ENCODE measurements at regions not wholly inside any gene's neighbourhood (a gene's known extent, or its start where the extent isn't known, plus 50 kb on each side); places are given as distances from the start of the nearest gene placed in this dataset.

DNA sequence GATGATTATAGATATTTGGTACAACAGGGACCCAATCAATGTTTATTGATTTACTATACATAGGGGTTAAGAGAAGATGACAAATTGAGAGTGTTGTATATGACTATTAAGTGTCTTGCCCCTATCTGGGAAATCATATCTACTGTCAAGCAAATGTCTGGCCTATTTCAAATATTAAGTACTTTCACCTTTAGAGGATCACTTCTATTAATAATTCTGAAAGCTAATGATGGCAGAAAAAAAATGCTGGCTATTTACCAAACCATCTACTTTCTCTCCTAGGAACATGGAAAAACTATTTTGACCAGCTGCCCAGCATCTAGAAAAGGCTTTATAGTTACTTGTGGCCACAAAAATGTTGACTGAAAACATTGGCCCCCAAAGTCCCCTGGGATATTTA lies 632.3 kb upstream of the ZNF385D start:
- POLR2A ChIA-PET: no interaction called here
- ATAC-seq (no peak), DNase-seq (ENCODE audit: low read depth, low spot score) (no peak)

DNA sequence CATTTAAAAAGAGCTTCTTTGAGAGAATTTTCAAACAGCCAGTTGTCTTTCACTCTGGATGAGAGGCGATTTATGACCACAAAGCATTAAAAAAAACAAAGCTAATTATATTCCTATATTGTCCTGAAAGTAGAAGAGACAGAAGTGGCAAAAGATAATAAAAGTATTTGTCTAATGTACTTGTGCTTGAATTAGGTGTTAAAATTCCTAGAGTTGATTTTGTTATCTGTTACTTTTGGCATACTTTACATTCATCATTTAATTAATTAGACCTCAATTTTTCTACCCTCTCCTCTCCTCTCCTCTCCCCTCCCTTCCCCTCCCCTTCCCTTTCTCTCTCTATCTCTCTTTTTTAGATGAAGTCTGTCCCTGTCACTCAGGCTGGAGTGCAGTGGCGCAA lies 635.1 kb upstream of the ZNF385D start:
- H3K36me3 ChIP-seq (ENCODE audit: control insufficient read depth in 1 of 2, insufficient read depth in 2 of 2, low read length in 2 of 2): no peaks in the 10 kb centered on the region
- DNase-seq (ENCODE audit: low read depth, low spot score): no peak
- no TSS peak for BruUV-seq (replicated peaks)

More for the DNA sequence above, 632.3 kb upstream of the ZNF385D start:
- no peaks in the 10 kb centered on the region for H3K79me2 ChIP-seq (ENCODE audit: insufficient read depth, low read length)
- H3K4me1 ChIP-seq (ENCODE audit: control insufficient read depth in 1 of 2, insufficient read depth in 2 of 2, low read length in 2 of 2): no peaks in the 10 kb centered on the region
- H2AFZ ChIP-seq (ENCODE audit: low read depth, low read length, poor library complexity, severe bottlenecking): no peak overlapping the region
- ChIA-PET CTCF (no interaction called here), RAD21 (ENCODE audit: low non-redundant PET in 1 of 2, low total read pairs in 2 of 2, uncharacterized antibody in 2 of 2, unreplicated experiment in 2 of 2) (no interaction called here)
- H3K4me2 ChIP-seq (ENCODE audit: low read length): no peak overlapping the region
- BruUV-seq (replicated peaks): no TSS peak
- H3K27me3 ChIP-seq (ENCODE audit: insufficient read depth, low read length): no peaks in the 10 kb centered on the region
- no peak overlapping the region for H3K27ac ChIP-seq (ENCODE audit: low read depth, low read length)
- intact Hi-C loops (cut with micrococcal nuclease): no loop called here
- TF ChIP-seq CBX3 (IDR thresholded peaks at IDR 0.05; ENCODE audit: low read depth): no peak
- TF ChIP-seq ELF1 (IDR thresholded peaks at IDR 0.05; ENCODE audit: borderline replicate concordance, low read depth): no peak
- TF ChIP-seq, protein P1, sequence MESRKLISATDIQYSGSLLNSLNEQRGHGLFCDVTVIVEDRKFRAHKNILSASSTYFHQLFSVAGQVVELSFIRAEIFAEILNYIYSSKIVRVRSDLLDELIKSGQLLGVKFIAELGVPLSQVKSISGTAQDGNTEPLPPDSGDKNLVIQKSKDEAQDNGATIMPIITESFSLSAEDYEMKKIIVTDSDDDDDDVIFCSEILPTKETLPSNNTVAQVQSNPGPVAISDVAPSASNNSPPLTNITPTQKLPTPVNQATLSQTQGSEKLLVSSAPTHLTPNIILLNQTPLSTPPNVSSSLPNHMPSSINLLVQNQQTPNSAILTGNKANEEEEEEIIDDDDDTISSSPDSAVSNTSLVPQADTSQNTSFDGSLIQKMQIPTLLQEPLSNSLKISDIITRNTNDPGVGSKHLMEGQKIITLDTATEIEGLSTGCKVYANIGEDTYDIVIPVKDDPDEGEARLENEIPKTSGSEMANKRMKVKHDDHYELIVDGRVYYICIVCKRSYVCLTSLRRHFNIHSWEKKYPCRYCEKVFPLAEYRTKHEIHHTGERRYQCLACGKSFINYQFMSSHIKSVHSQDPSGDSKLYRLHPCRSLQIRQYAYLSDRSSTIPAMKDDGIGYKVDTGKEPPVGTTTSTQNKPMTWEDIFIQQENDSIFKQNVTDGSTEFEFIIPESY (IDR thresholded peaks at IDR 0.05; ENCODE audit: extremely low read depth, insufficient replicate concordance, low read length): no peak
- TF ChIP-seq SP1 (IDR thresholded peaks at IDR 0.05; ENCODE audit: low read depth): no peak
- no peak for TF ChIP-seq TCF7L2 (IDR thresholded peaks at IDR 0.05; ENCODE audit: borderline replicate concordance, extremely low read depth, insufficient read depth, insufficient read length)
- no peak for TF ChIP-seq POLR2AphosphoS5 (IDR thresholded peaks at IDR 0.05; ENCODE audit: low read depth, low read length)
- no peak for TF ChIP-seq EZH2phosphoT487 (IDR thresholded peaks at IDR 0.05; ENCODE audit: borderline replicate concordance)
- TF ChIP-seq POLR2A (IDR thresholded peaks at IDR 0.05; ENCODE audit: borderline replicate concordance, extremely low read depth, insufficient read depth, insufficient read length): no peak
- no peak for TF ChIP-seq EZH2 (IDR thresholded peaks at IDR 0.05)
- no peak for TF ChIP-seq JUND (IDR thresholded peaks at IDR 0.05)
- TF ChIP-seq, protein P2, sequence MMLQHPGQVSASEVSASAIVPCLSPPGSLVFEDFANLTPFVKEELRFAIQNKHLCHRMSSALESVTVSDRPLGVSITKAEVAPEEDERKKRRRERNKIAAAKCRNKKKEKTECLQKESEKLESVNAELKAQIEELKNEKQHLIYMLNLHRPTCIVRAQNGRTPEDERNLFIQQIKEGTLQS (IDR thresholded peaks at IDR 0.05): no peak
- no peak for TF ChIP-seq YY1 (IDR thresholded peaks at IDR 0.05; ENCODE audit: extremely low read depth, insufficient replicate concordance, low read depth, low read length)
- H3K4me3 ChIP-seq (replicated peaks in 1 of 2; ENCODE audit: low read depth in 1 of 2, low read length in 2 of 2): no peak overlapping the region
- H3K9ac ChIP-seq (ENCODE audit: low read length): no peak overlapping the region
- no peaks in the 10 kb centered on the region for H4K20me1 ChIP-seq (ENCODE audit: insufficient read depth)
- no peaks in the 10 kb centered on the region for H3K36me3 ChIP-seq (ENCODE audit: control insufficient read depth in 1 of 2, insufficient read depth in 2 of 2, low read length in 2 of 2)
- H3K9me2 ChIP-seq (ENCODE audit: insufficient read depth): no peaks in the 10 kb centered on the region
- H3K9me3 ChIP-seq (ENCODE audit: control insufficient read depth in 1 of 2, insufficient read depth in 1 of 2, low read depth in 1 of 2, low read length in 2 of 2): peaks cover 4 to 11% of the 10 kb centered on the region in 2 experiments; a peak in 2 of 4 replicates

More for the DNA sequence above, 635.1 kb upstream of the ZNF385D start:
- Histone ChIP-seq H2AFZ (ENCODE audit: low read depth, low read length, poor library complexity, severe bottlenecking) (no peak overlapping the region), H3K4me1 (ENCODE audit: control insufficient read depth in 1 of 2, insufficient read depth in 2 of 2, low read length in 2 of 2) (no peaks in the 10 kb centered on the region), H3K27me3 (ENCODE audit: insufficient read depth, low read length) (no peaks in the 10 kb centered on the region), H3K27ac (ENCODE audit: low read depth, low read length) (no peak overlapping the region), H3K4me2 (ENCODE audit: low read length) (no peak overlapping the region), H3K4me3 (replicated peaks in 1 of 2; ENCODE audit: low read depth in 1 of 2, low read length in 2 of 2) (no peak overlapping the region), H3K9me3 (ENCODE audit: control insufficient read depth in 1 of 2, insufficient read depth in 1 of 2, low read depth in 1 of 2, low read length in 2 of 2) (peaks cover 0 to 17% of the 10 kb centered on the region in 2 experiments; a peak in 2 of 4 replicates), H4K20me1 (ENCODE audit: insufficient read depth) (no peaks in the 10 kb centered on the region), H3K9ac (ENCODE audit: low read length) (no peak overlapping the region), H3K79me2 (ENCODE audit: insufficient read depth, low read length) (no peaks in the 10 kb centered on the region), H3K9me2 (ENCODE audit: insufficient read depth) (no peaks in the 10 kb centered on the region)
- no peak for ATAC-seq
- ChIA-PET CTCF (no interaction called here), RAD21 (ENCODE audit: low non-redundant PET in 1 of 2, low total read pairs in 2 of 2, uncharacterized antibody in 2 of 2, unreplicated experiment in 2 of 2) (no interaction called here), POLR2A (no interaction called here)
- no peak for TF ChIP-seq EZH2phosphoT487 (IDR thresholded peaks at IDR 0.05; ENCODE audit: borderline replicate concordance)
- TF ChIP-seq CBX3 (IDR thresholded peaks at IDR 0.05; ENCODE audit: low read depth): no peak
- TF ChIP-seq, protein P3, sequence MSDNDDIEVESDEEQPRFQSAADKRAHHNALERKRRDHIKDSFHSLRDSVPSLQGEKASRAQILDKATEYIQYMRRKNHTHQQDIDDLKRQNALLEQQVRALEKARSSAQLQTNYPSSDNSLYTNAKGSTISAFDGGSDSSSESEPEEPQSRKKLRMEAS (IDR thresholded peaks at IDR 0.05): no peak
- no peak for TF ChIP-seq ZFX (IDR thresholded peaks at IDR 0.05)
- intact Hi-C loops (cut with micrococcal nuclease): no loop called here
